ENCODE measurements at regions not wholly inside any gene's neighbourhood (a gene's known extent, or its start where the extent isn't known, plus 50 kb on each side); places are given as distances from the start of the nearest gene placed in this dataset.
"Not testable (repeated sequence)": the region's sequence is repeated elsewhere in the genome, so short reads cannot be mapped to it uniquely, and the experiment has no call there.

GRCh38 chr3:106440672-106441071, 571.9 kb upstream of the CBLB start:
- intact Hi-C loops (cut with DNase I, micrococcal nuclease): no loop called here

GRCh38 chr3:106446271-106446670, 577.5 kb upstream of the CBLB start:
- no peaks in the 10 kb centered on the region for H3K36me3 ChIP-seq (ENCODE audit: low read depth)
- ATAC-seq: no peak
- no peak for TF ChIP-seq CTCF (IDR thresholded peaks at IDR 0.05)
- H3K4me1 ChIP-seq (ENCODE audit: low read depth): no peaks in the 10 kb centered on the region
- H3K9me3 ChIP-seq: no peaks in the 10 kb centered on the region
- no peak for DNase-seq
- H3K4me3 ChIP-seq: no peak overlapping the region
- intact Hi-C loops (cut with DNase I, micrococcal nuclease): no loop called here

More at GRCh38 chr3:106440672-106441071, 571.9 kb upstream of the CBLB start:
- no peak for ATAC-seq
- Histone ChIP-seq H3K36me3 (ENCODE audit: low read depth) (no peaks in the 10 kb centered on the region), H3K4me3 (no peak overlapping the region), H3K9me3 (no peaks in the 10 kb centered on the region), H3K4me1 (ENCODE audit: low read depth) (no peaks in the 10 kb centered on the region)
- DNase-seq: no peak
- TF ChIP-seq CTCF (IDR thresholded peaks at IDR 0.05): no peak

- Histone ChIP-seq H3K9me3 (no peaks in the 10 kb centered on the region), H3K4me3 (no peak overlapping the region), H3K36me3 (ENCODE audit: low read depth) (no peaks in the 10 kb centered on the region), H3K4me1 (ENCODE audit: low read depth) (no peaks in the 10 kb centered on the region)
- DNase-seq: no peak
- ATAC-seq: no peak
- no peak for TF ChIP-seq CTCF (IDR thresholded peaks at IDR 0.05)
- intact Hi-C loops (cut with DNase I, micrococcal nuclease): no loop called here
Observed at GRCh38 chr3:106447723-106448301, 579.0 kb upstream of the CBLB start.

GRCh38 chr3:106448372-106448966, 579.7 kb upstream of the CBLB start:
- ATAC-seq; H3K4me3 ChIP-seq; DNase-seq; H3K9me3 ChIP-seq; intact Hi-C loops (cut with DNase I, micrococcal nuclease); H3K4me1 ChIP-seq (ENCODE audit: low read depth); H3K36me3 ChIP-seq (ENCODE audit: low read depth): not testable (repeated sequence)

- Histone ChIP-seq H3K9me3 (no peaks in the 10 kb centered on the region), H3K4me1 (ENCODE audit: low read depth) (no peaks in the 10 kb centered on the region), H3K4me3 (no peak overlapping the region), H3K36me3 (ENCODE audit: low read depth) (no peaks in the 10 kb centered on the region)
- no peak for DNase-seq
- ATAC-seq: no peak
- no peak for TF ChIP-seq CTCF (IDR thresholded peaks at IDR 0.05)
- intact Hi-C loops (cut with DNase I, micrococcal nuclease): no loop called here
Observed at GRCh38 chr3:106452096-106452495, 583.3 kb upstream of the CBLB start.

GRCh38 chr3:106454497-106454896, 585.7 kb upstream of the CBLB start:
- Histone ChIP-seq H3K9me3 (no peaks in the 10 kb centered on the region), H3K4me3 (no peak overlapping the region), H3K36me3 (ENCODE audit: low read depth) (no peaks in the 10 kb centered on the region), H3K4me1 (ENCODE audit: low read depth) (no peaks in the 10 kb centered on the region)
- no peak for TF ChIP-seq CTCF (IDR thresholded peaks at IDR 0.05)
- DNase-seq: no peak
- intact Hi-C loops (cut with DNase I, micrococcal nuclease): no loop called here
- no peak for ATAC-seq

All from mucosa of descending colon (tissue), 3 donors.